GM19467 (cell line): ENCODE measurements at regions not wholly inside any gene's neighbourhood (a gene's known extent, or its start where the extent isn't known, plus 50 kb on each side); places are given as distances from the start of the nearest gene placed in this dataset.
"Not testable (repeated sequence)": the region's sequence is repeated elsewhere in the genome, so short reads cannot be mapped to it uniquely, and the experiment has no call there.

ENCODE experiments used
- ATAC-seq: cut with Tn5 transposase; IDR thresholded peaks from one replicate; pipeline ENCODE4 v1.9.1; 2021; ENCODE audit warnings: mild to moderate bottlenecking, moderate library complexity; ENCODE audit not compliant: unreplicated experiment

DNA sequence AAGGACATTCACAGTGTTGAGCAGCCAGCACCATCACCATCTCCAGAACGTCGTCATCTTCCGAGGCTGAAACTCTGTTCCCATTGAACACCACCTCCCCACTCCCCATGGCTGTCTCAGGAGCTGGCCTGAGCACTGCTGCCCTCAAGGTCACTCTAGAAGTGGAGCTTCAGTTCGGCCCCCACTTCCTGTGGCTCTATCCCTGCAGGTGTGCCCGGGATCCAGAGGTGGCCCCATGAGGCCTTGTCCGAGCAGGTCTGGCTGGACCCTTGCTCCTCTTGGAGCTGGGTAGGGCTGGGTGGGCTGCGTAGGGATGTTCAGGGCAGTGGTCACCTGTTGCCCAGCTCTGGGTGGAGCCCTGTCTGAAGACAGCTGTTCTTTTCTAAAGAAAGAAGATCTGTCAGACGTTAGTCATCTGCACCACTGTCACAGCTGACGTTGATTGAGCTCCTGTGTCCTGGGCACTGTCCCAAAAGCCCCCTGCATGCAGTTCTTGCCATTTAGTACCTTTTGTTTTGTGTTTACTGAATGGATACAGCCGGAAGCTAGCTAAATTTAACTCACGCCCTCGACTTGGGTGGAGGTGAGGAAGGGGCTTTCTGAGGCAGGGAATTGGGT lies 75.5 kb upstream of the CLDN5 start:
- ATAC-seq = no peak

DNA sequence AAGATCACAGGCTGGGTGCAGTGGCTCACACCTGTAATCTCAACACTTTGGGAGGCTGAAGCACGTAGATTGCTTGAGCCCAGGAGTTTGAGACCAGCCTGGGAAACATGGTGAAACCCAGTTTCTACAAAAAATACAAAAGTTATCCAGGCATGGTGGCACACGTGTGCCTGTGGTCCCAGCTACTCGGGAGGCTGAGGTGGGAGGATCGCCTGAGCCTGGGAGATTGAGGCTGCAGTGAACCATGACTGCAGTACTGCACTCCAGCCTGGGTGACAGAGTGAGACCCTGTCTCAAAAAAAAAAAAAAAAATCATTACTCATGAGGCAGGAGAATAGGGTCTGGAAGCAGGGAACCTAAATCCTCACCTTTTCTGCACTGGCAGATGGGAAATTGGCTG lies 79.1 kb upstream of the CLDN5 start:
- not testable (repeated sequence) for ATAC-seq

- no peak for ATAC-seq
Measured at GRCh38 chr22:19603767-19604166, 79.6 kb upstream of the CLDN5 start.

GRCh38 chr22:19604711-19605268 lies 80.6 kb upstream of the CLDN5 start:
- no peak for ATAC-seq

- ATAC-seq = no peak
Measured at GRCh38 chr22:19605508-19606331, 81.5 kb upstream of the CLDN5 start.

GRCh38 chr22:19606332-19607191 lies 82.4 kb upstream of the CLDN5 start:
- ATAC-seq = no peak

DNA sequence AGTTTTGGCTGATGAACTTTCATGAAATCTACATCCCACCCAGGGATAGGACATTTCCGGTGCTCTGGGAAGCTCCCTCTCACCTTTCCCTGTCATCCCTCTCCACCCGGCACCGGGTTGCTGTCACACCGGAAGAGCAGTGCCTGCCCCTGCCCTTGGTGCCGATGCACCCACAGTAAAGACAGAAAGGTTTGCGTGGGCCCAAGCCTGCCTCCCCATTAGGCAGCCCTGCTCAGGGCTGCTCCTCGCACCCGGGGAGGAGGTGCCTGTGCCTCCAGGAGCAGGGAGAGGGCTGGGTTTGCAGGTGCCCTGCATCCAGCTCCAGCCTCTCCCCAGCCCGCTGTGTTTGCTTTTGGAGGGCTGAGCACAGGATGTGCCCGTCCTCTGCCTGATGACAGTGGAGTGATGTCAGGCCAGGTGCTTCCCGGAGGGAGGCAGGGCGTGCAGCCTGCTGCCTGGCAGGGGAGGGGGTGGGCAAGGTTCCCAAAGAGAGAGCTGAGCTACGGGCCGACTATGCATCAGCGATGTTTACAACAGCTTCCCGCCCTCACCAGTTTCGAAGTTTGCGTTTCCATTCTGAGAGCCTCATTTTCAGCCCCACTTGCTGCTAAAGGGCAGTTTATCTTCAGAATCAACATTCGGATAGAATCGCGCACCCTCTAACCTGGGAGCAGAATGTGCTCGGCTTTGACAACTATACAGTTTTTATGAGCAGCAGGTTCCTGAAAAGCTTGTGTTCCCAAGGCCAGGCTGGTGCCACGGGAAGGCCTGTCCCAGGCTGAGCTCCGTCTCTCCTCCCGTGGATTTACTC lies 83.2 kb upstream of the CLDN5 start:
- ATAC-seq = no peak

GRCh38 chr22:19608003-19608690 lies 83.9 kb upstream of the CLDN5 start:
- ATAC-seq = no peak

GRCh38 chr22:19609753-19610152 lies 85.5 kb upstream of the CLDN5 start:
- not testable (repeated sequence) for ATAC-seq

DNA sequence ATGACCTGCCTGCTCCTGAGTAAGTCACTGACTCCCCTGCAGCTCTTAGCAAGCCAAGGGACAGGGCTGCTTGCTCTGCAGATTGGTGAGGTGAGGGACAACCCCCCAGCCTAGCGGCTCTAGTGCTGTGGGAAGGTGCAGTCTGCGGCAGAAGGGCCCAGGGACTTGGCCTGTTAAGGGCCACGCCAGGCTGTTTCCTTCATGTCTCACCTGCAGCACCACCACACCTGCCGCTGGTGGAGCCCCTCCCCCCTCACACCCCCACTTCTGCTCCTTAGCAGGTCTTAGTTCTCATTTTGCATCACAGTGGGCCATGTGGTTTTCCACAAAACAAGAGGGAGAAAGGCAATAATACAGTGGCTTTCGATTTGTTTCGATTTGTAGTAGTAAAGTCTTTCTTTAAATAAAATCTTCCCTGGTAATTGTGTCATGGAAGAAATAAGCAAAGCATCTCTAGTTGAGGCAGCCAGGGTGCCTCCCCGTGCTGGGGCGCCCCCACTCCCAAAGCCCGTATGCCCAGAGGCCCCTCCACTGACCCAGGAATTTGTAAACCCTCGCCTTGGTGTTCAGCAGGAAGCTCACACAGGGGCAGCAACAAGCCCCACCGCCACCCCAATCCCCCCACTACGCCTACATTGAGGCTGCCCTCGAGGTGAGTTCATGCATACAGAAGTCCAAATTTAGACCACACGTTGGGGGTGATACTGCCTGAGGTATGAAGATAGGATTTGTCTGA lies 86.5 kb upstream of the CLDN5 start:
- no peak for ATAC-seq

DNA sequence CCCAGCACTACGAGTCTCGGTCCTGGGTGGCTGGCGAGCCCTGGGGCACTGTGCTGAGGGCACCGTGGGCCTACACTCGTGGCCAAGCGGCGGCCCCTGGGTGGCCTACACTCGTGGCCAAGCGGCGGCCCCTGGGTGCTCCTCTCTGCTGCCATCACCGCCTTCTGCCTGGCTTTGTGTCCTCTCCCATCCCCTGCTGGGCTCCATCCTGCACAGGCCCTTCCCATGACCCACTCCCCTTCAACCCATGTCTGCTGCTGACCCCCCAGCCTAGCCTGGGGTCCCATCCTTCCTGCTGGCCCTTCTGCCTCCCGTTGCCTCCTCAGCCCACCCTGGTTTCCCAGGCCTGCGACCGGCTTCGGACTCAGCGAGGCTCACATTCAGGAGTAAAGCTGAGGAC lies 87.4 kb upstream of the CLDN5 start:
- no peak for ATAC-seq

- ATAC-seq = no peak
Measured at GRCh38 chr22:19612866-19613572, 88.8 kb upstream of the CLDN5 start.

GRCh38 chr22:19614536-19614863 lies 90.3 kb upstream of the CLDN5 start:
- ATAC-seq = no peak

GRCh38 chr22:19615001-19615461 lies 90.8 kb upstream of the CLDN5 start:
- no peak for ATAC-seq

DNA sequence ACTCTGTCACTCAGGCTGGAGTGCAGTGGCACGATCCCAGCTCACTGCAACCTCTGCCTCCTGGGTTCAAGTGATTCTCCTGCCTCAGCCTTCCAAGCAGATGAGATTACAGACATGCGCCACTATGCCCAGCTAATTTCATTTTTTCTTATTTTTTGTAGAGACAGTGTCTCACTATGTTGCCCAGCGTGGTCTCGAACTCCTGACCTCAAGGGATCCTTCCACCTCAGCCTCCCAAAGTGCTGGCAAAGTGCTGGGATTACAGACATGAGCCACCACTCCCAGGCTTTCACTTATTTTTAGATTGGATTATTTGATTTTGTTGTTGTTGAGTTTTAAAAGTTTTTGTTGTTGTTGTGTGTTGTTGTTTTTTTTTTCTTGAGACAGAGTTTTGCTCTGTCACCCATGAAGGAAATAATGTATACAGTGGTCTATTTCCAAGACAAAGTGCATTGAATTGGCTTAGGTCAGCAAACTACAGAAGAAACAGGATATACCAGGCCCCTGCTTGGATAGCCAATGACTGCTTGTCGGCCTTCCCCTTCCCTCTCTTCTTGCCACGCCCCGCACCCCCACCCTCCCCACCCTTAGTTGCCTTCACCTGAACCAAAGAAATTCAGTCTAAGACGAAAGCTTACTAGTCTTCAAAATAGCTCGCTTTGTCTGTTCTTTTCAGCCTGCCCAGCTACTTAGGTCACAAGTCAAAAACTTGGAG lies 91.8 kb upstream of the CLDN5 start:
- ATAC-seq = no peak

- peak; percentile 42 for ATAC-seq
Measured at GRCh38 chr22:19619144-19620009, 94.9 kb upstream of the SEPTIN5 start.
